ENCODE measurements at regions not wholly inside any gene's neighbourhood (a gene's known extent, or its start where the extent isn't known, plus 50 kb on each side); places are given as distances from the start of the nearest gene placed in this dataset.

DNA sequence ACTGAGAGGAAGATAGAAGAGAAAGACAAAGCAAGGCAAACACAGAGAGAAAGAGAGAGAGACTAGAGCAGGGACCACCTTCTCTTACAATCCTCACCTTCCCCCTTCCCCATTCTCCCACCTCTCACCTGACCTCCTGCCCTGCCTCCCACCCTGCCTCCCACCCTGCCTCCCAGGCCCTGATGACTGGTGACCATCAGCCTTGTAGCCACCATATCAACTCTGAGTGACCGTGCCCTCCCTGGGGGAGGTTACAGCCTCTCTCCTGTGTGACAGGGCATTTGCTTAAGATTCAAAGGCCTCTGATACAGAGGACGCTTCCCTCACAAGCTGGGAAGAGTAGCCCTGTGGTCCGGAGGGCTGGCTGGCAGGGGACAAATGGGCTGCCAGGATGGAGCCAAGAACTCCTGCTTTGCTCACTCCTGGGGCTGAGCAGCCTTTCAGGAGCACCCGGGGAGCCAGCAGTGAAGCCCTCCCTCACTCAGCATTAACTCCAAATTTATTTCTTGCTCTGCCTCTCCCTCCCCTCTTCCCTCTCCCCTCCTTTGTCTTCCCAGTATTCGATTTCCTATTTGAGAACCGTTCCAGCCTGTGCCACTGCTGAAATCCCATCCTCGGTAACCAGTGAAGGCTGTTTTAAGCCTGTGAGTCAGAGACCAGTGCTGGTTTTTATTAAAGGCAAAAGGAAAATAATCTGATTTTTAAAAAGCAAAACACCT is 125.2 kb upstream of the SYT13 start:
- POLR2A ChIA-PET (ENCODE audit: unreplicated experiment) = no interaction called here
- Histone ChIP-seq H3F3A (ENCODE audit: insufficient read depth, low read depth) (no peaks in the 10 kb centered on the region), H3K4me2 (no peak overlapping the region), H3K27me3 (ENCODE audit: insufficient read depth, low read depth) (peaks cover 90% of the 10 kb centered on the region), H4K20me1 (ENCODE audit: insufficient read depth) (no peaks in the 10 kb centered on the region), H2AFZ (no peak overlapping the region), H3K4me1 (replicated peaks; ENCODE audit: insufficient read depth) (no peaks in the 10 kb centered on the region), H3K9me2 (ENCODE audit: insufficient read depth) (no peaks in the 10 kb centered on the region), H3K36me3 (ENCODE audit: low read depth) (no peaks in the 10 kb centered on the region), H3K9me3 (ENCODE audit: insufficient read depth, low read depth) (no peaks in the 10 kb centered on the region), H3K27ac (no peak overlapping the region), H3K4me3 (no peak overlapping the region), H3K79me2 (ENCODE audit: low read depth) (no peaks in the 10 kb centered on the region)
- TF ChIP-seq, protein P1, sequence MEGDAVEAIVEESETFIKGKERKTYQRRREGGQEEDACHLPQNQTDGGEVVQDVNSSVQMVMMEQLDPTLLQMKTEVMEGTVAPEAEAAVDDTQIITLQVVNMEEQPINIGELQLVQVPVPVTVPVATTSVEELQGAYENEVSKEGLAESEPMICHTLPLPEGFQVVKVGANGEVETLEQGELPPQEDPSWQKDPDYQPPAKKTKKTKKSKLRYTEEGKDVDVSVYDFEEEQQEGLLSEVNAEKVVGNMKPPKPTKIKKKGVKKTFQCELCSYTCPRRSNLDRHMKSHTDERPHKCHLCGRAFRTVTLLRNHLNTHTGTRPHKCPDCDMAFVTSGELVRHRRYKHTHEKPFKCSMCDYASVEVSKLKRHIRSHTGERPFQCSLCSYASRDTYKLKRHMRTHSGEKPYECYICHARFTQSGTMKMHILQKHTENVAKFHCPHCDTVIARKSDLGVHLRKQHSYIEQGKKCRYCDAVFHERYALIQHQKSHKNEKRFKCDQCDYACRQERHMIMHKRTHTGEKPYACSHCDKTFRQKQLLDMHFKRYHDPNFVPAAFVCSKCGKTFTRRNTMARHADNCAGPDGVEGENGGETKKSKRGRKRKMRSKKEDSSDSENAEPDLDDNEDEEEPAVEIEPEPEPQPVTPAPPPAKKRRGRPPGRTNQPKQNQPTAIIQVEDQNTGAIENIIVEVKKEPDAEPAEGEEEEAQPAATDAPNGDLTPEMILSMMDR (conservative IDR thresholded peaks at IDR 0.05) = no peak
- TF ChIP-seq EZH2 (IDR thresholded peaks at IDR 0.05; ENCODE audit: low read depth) = no peak
- no TSS peak for BruUV-seq (replicated peaks)
- DNase-seq = no peak
- intact Hi-C loops (cut with micrococcal nuclease; ENCODE audit: unreplicated experiment) = no loop called here
- CTCF ChIA-PET = no interaction called here

DNA sequence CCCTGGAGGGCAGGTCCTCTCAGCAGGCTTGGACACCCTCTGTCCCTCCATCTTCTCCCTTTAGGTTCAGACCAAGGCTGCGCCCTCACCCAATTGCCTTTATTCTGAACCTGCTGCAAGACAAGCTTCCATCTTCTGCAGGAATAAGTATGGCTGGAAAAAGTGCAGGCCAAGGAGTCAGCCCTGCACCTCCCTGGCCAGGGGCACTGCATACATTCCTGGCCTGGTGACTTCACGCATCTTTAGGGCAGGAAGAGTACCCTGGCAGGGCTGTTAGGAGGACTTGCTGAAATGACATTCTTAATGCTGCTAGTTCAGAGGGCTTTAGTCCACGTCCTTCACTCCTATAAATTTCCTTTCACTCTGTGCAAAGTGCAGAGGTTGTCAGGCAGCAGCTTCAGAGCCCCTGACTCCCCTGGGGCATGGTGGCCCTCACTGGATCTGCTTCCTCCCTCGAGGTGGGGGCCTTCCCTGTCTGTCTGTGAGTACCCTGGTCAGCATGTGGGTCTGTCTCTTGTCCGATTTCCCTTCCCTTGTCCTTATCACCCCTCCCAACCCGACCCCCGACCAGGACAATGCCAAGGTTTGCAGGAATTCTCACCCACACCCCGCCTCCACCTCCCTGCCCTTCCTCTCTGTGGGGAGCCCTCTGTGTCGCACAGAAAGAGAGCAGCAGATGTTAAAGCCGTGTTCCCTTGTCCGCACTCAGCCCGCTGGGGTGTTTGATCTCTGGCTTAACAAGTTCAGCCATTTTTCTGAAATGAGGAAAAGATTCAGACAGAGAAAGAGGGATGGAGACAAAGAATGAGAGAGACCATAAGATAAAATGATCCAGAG is 124.5 kb upstream of the SYT13 start:
- H3F3A ChIP-seq (ENCODE audit: insufficient read depth, low read depth) = no peaks in the 10 kb centered on the region
- ChIA-PET POLR2A (ENCODE audit: unreplicated experiment) (no interaction called here), CTCF (no interaction called here)
- BruUV-seq (replicated peaks) = no TSS peak
- H3K4me1 ChIP-seq (replicated peaks; ENCODE audit: insufficient read depth) = no peaks in the 10 kb centered on the region
- H3K4me2 ChIP-seq = no peak overlapping the region
- H3K4me3 ChIP-seq = no peak overlapping the region
- no peaks in the 10 kb centered on the region for H3K36me3 ChIP-seq (ENCODE audit: low read depth)
- intact Hi-C loops (cut with micrococcal nuclease; ENCODE audit: unreplicated experiment) = no loop called here
- no peaks in the 10 kb centered on the region for H3K9me2 ChIP-seq (ENCODE audit: insufficient read depth)
- no peaks in the 10 kb centered on the region for H3K79me2 ChIP-seq (ENCODE audit: low read depth)
- H3K9me3 ChIP-seq (ENCODE audit: insufficient read depth, low read depth) = no peaks in the 10 kb centered on the region
- no peak overlapping the region for H2AFZ ChIP-seq
- DNase-seq = no peak
- H3K27ac ChIP-seq = no peak overlapping the region
- H4K20me1 ChIP-seq (ENCODE audit: insufficient read depth) = no peaks in the 10 kb centered on the region
- peaks cover 83% of the 10 kb centered on the region for H3K27me3 ChIP-seq (ENCODE audit: insufficient read depth, low read depth)
- no peak for TF ChIP-seq EZH2 (IDR thresholded peaks at IDR 0.05; ENCODE audit: low read depth)
- TF ChIP-seq, protein P1 (conservative IDR thresholded peaks at IDR 0.05) = no peak

DNA sequence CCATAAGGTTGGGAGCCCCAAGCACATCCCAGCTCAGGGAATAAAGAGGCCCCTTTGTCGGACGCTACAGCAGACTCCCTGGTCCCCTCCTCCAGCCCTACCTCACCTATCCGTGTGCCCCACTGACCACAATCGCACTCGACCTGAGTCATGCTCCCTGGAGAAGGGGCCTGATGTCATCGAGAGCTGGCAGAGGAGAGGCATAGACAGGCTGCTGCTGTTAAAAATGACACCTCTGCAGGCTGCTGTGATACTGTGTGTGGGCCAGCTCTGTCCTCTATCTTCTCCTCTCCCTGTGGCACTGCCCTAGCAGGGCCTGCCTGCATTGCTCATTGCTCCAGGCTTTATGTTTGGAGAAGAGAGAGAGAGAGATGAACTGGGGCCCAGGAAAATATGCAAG is 123.4 kb upstream of the SYT13 start:
- ChIA-PET POLR2A (ENCODE audit: unreplicated experiment) (no interaction called here), CTCF (no interaction called here)
- intact Hi-C loops (cut with micrococcal nuclease; ENCODE audit: unreplicated experiment) = no loop called here
- no peaks in the 10 kb centered on the region for H3K9me2 ChIP-seq (ENCODE audit: insufficient read depth)
- H3K9me3 ChIP-seq (ENCODE audit: insufficient read depth, low read depth) = no peaks in the 10 kb centered on the region
- H2AFZ ChIP-seq = no peak overlapping the region
- H3K36me3 ChIP-seq (ENCODE audit: low read depth) = no peaks in the 10 kb centered on the region
- no peak overlapping the region for H3K27ac ChIP-seq
- peaks cover 78% of the 10 kb centered on the region for H3K27me3 ChIP-seq (ENCODE audit: insufficient read depth, low read depth)
- DNase-seq = no peak
- no peak overlapping the region for H3K4me2 ChIP-seq
- H4K20me1 ChIP-seq (ENCODE audit: insufficient read depth) = no peaks in the 10 kb centered on the region
- H3K79me2 ChIP-seq (ENCODE audit: low read depth) = no peaks in the 10 kb centered on the region
- no TSS peak for BruUV-seq (replicated peaks)
- TF ChIP-seq, protein P1 (conservative IDR thresholded peaks at IDR 0.05) = no peak
- TF ChIP-seq EZH2 (IDR thresholded peaks at IDR 0.05; ENCODE audit: low read depth) = no peak
- H3K4me1 ChIP-seq (replicated peaks; ENCODE audit: insufficient read depth) = no peaks in the 10 kb centered on the region
- H3K4me3 ChIP-seq = no peak overlapping the region
- no peaks in the 10 kb centered on the region for H3F3A ChIP-seq (ENCODE audit: insufficient read depth, low read depth)

Data from PC-9 (cell line).